WERI-Rb-1 (cell line): ENCODE measurements at regions not wholly inside any gene's neighbourhood (a gene's known extent, or its start where the extent isn't known, plus 50 kb on each side); places are given as distances from the start of the nearest gene placed in this dataset.

Source experiments
- DNase-seq: peaks from one replicate; pipeline ENCODE4 v3.0.0-alpha.2; 2020
- H3K27ac ChIP-seq: fragments of 250-450 bp; sonication (Bioruptor Pico); 2 replicates; pipeline ENCODE4 v1.5.1; 2020; ENCODE audit warnings: mild to moderate bottlenecking, moderate library complexity
- H3K27me3 ChIP-seq: fragments of 250-450 bp; sonication (Bioruptor Pico); 2 replicates; pipeline ENCODE4 v1.5.1; 2021; ENCODE audit warnings: mild to moderate bottlenecking, low read depth, moderate library complexity; ENCODE audit not compliant: insufficient read depth, severe bottlenecking
- H3K36me3 ChIP-seq: fragments of 250-450 bp; sonication (Bioruptor Pico); 2 replicates; pipeline ENCODE4 v1.5.1; 2020; ENCODE audit warnings: mild to moderate bottlenecking, moderate library complexity
- H3K4me3 ChIP-seq: 2 replicates; pipeline ENCODE4 v1.5.1; 2011; ENCODE audit warnings: low read depth, mild to moderate bottlenecking, control low read depth, low read length
- H3K9me3 ChIP-seq: fragments of 250-450 bp; sonication (Bioruptor Pico); 2 replicates; pipeline ENCODE4 v1.5.1; 2021; ENCODE audit warnings: mild to moderate bottlenecking, moderate library complexity; ENCODE audit not compliant: severe bottlenecking
- CTCF ChIP-seq: IDR thresholded peaks from 2 replicates; pipeline ENCODE4 v1.5.1; 2011; ENCODE audit warnings: low read depth, mild to moderate bottlenecking, control low read depth, inconsistent platforms, low read length

- Histone ChIP-seq H3K27me3 (no peaks in the 10 kb centered on the region), H3K4me3 (no peak overlapping the region), H3K36me3 (no peaks in the 10 kb centered on the region), H3K27ac (no peak overlapping the region), H3K9me3 (no peaks in the 10 kb centered on the region)
- peak; percentile 51 for TF ChIP-seq CTCF
- no peak for DNase-seq
These were observed 1712.5 kb downstream of the C4orf33 start for GRCh38 chr4:130808492-130808891.

GRCh38 chr4:130812117-130812765 lies 1716.3 kb downstream of the C4orf33 start:
- H3K27ac ChIP-seq: no peak overlapping the region
- DNase-seq: no peak
- no peaks in the 10 kb centered on the region for H3K36me3 ChIP-seq
- H3K27me3 ChIP-seq: no peaks in the 10 kb centered on the region
- no peaks in the 10 kb centered on the region for H3K9me3 ChIP-seq
- TF ChIP-seq CTCF: no peak
- no peak overlapping the region for H3K4me3 ChIP-seq

- Histone ChIP-seq H3K27me3 (no peaks in the 10 kb centered on the region), H3K27ac (no peak overlapping the region), H3K36me3 (no peaks in the 10 kb centered on the region), H3K9me3 (no peaks in the 10 kb centered on the region), H3K4me3 (no peak overlapping the region)
- DNase-seq: no peak
- no peak for TF ChIP-seq CTCF
These were observed 1718.9 kb downstream of the C4orf33 start for GRCh38 chr4:130814896-130815295.

- Histone ChIP-seq H3K27me3 (no peaks in the 10 kb centered on the region), H3K27ac (no peak overlapping the region), H3K9me3 (no peaks in the 10 kb centered on the region), H3K4me3 (no peak overlapping the region), H3K36me3 (no peaks in the 10 kb centered on the region)
- no peak for TF ChIP-seq CTCF
- no peak for DNase-seq
These were observed 1724.5 kb downstream of the C4orf33 start for GRCh38 chr4:130820448-130820847.

- H3K4me3 ChIP-seq: no peak overlapping the region
- no peaks in the 10 kb centered on the region for H3K36me3 ChIP-seq
- TF ChIP-seq CTCF: no peak
- H3K27ac ChIP-seq: no peak overlapping the region
- H3K9me3 ChIP-seq: no peaks in the 10 kb centered on the region
- no peak for DNase-seq
- no peaks in the 10 kb centered on the region for H3K27me3 ChIP-seq
These were observed 1729.3 kb downstream of the C4orf33 start for GRCh38 chr4:130825284-130825683.

GRCh38 chr4:130850019-130850524 lies 1754.1 kb downstream of the C4orf33 start:
- Histone ChIP-seq H3K9me3 (no peaks in the 10 kb centered on the region), H3K4me3 (no peak overlapping the region), H3K27me3 (no peaks in the 10 kb centered on the region), H3K36me3 (no peaks in the 10 kb centered on the region), H3K27ac (no peak overlapping the region)
- TF ChIP-seq CTCF: no peak
- DNase-seq: no peak
